ENCODE measurements at regions not wholly inside any gene's neighbourhood (a gene's known extent, or its start where the extent isn't known, plus 50 kb on each side); places are given as distances from the start of the nearest gene placed in this dataset.
A peak's percentile ranks its signal among the peaks of the same experiment; 100 is the strongest.

DNA sequence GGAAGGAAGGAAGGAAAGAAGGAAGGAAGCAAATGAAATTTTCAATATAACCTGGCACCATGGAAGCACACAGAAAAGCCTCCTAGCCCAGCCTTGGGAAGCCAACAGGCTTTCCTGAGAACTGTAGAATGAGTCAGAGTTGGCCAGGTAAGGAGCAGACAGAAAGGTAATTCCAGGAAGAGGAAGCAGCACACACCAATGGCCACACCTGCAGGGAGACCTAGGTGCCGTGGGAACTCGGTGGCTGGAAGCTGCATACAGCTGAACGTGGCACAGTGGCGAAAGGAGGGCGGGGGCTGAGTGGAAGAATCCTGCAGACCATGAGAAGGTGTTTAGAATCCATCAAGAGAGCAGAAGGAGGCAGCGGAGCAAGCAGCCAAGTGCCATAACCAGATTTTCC is 224.8 kb upstream of the RREB1 start:
- no peaks in the 10 kb centered on the region for H3K36me3 ChIP-seq (ENCODE audit: control insufficient read depth, insufficient read depth, low read length)
- no peak for ATAC-seq (ENCODE audit: low read depth in 2 of 2)
- no peak overlapping the region for H3K27ac ChIP-seq (ENCODE audit: insufficient read depth, low read length, poor library complexity, severe bottlenecking)
- peaks cover 0 to 3% (median 0%) of the 10 kb centered on the region in 7 donors for H3K9me3 Mint-ChIP-seq
- no peaks in the 10 kb centered on the region for H3K9me3 ChIP-seq (ENCODE audit: control insufficient read depth in 2 of 2, low read length in 2 of 2)
- no peaks in the 10 kb centered on the region for H3K27me3 ChIP-seq (ENCODE audit: control insufficient read depth, insufficient read depth, low read length)
- DNase-seq = no peak
- no peak overlapping the region for H3K4me3 Mint-ChIP-seq
- H3K27ac Mint-ChIP-seq = peak overlapping the region in 1 of 3 donors; percentile 44
- H3K36me3 Mint-ChIP-seq = no peaks in the 10 kb centered on the region
- H3K4me1 Mint-ChIP-seq = no peaks in the 10 kb centered on the region
- H3K27me3 Mint-ChIP-seq = no peaks in the 10 kb centered on the region
- H3K4me1 ChIP-seq (ENCODE audit: control insufficient read depth, insufficient read depth, low read length, poor library complexity, severe bottlenecking) = no peaks in the 10 kb centered on the region
- no peak overlapping the region for H3K4me3 ChIP-seq (ENCODE audit: low read depth, low read length)

DNA sequence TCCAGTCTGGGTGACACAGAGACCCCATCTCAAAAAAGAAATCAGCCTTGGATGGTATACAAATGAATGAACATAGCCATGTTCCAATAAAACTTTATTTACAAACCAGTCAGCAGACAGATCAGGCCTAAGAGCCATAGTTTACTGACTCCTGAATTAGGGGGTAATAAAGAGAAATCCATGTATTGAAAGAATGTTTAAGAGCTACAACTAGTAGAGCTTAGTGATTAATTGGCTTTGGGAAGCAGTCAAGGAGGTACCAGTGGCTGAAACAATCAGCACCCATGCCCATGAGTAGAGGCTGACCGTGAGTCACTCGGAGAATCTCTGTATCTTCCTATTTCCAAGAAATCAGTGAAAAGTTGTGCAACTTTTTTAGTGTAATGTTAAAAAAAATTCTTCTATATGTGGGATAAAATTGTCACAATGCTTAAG is 223.6 kb upstream of the RREB1 start:
- no peak overlapping the region for H3K4me3 Mint-ChIP-seq
- Histone ChIP-seq H3K27me3 (ENCODE audit: control insufficient read depth, insufficient read depth, low read length) (no peaks in the 10 kb centered on the region), H3K4me3 (ENCODE audit: low read depth, low read length) (no peak overlapping the region), H3K4me1 (ENCODE audit: control insufficient read depth, insufficient read depth, low read length, poor library complexity, severe bottlenecking) (no peaks in the 10 kb centered on the region), H3K9me3 (ENCODE audit: control insufficient read depth in 2 of 2, low read length in 2 of 2) (no peaks in the 10 kb centered on the region), H3K36me3 (ENCODE audit: control insufficient read depth, insufficient read depth, low read length) (no peaks in the 10 kb centered on the region), H3K27ac (ENCODE audit: insufficient read depth, low read length, poor library complexity, severe bottlenecking) (no peak overlapping the region)
- H3K4me1 Mint-ChIP-seq = no peaks in the 10 kb centered on the region
- no peaks in the 10 kb centered on the region for H3K9me3 Mint-ChIP-seq
- DNase-seq (no peak), ATAC-seq (ENCODE audit: low read depth in 2 of 2) (no peak)
- H3K27ac Mint-ChIP-seq = no peak overlapping the region
- H3K27me3 Mint-ChIP-seq = no peaks in the 10 kb centered on the region
- H3K36me3 Mint-ChIP-seq = no peaks in the 10 kb centered on the region

DNA sequence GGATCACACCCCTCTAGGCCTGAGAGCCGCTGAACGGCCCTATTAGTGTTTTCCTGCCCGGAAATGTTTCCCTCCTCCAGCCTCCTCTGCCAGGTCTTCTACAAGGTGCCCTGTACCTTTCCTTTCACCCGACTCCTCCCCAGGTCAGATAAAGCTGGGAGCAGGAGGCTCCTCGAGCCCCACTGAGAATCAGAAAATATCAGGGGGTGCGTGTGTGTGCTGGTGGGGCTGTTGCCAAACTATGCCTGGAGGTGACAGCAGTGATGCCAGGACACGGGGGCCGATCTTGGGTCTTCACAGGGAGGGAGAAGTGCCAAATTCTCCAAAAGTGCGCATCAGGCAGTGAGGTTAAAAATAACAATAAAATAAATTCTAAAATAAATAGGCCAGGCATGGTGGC is 222.8 kb upstream of the RREB1 start:
- Histone ChIP-seq H3K4me1 (ENCODE audit: control insufficient read depth, insufficient read depth, low read length, poor library complexity, severe bottlenecking) (no peaks in the 10 kb centered on the region), H3K27me3 (ENCODE audit: control insufficient read depth, insufficient read depth, low read length) (no peaks in the 10 kb centered on the region), H3K27ac (ENCODE audit: insufficient read depth, low read length, poor library complexity, severe bottlenecking) (no peak overlapping the region), H3K4me3 (ENCODE audit: low read depth, low read length) (no peak overlapping the region), H3K36me3 (ENCODE audit: control insufficient read depth, insufficient read depth, low read length) (no peaks in the 10 kb centered on the region), H3K9me3 (ENCODE audit: control insufficient read depth in 2 of 2, low read length in 2 of 2) (no peaks in the 10 kb centered on the region)
- H3K9me3 Mint-ChIP-seq = no peaks in the 10 kb centered on the region
- DNase-seq = no peak
- no peak for ATAC-seq (ENCODE audit: low read depth in 2 of 2)
- no peaks in the 10 kb centered on the region for H3K27me3 Mint-ChIP-seq
- H3K36me3 Mint-ChIP-seq = no peaks in the 10 kb centered on the region
- no peak overlapping the region for H3K4me3 Mint-ChIP-seq
- no peak overlapping the region for H3K27ac Mint-ChIP-seq
- H3K4me1 Mint-ChIP-seq = no peaks in the 10 kb centered on the region

DNA sequence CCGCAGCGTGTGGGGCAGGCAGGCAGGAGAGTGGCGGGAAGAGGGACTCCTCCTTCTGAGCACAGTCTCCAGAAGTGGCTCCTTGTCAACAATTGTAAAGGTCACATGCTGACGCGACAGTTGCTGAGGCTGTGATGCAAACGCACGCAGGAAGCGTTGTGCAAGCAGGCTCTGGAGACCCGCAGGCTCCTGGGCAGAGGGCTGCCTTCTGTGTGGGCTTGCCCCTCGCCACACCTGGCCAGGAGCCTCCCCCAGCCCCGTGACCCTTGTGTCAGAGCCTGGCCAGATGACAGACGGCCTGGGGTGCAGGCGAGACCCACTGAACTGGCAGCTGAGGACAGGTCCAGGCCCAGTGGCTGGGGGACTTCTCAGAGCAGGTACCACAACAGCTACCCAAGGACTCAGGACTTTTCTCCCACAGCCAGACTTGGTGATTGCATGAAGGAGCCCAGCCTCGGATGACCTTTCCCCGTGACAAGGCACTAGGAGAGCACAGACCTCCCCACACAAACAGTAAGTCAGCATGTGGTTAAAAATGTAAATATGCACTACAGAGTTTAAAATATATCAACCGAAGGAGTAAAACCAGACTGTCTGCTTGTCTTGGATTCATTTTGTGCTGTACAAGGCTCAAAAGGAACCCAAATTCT is 222.1 kb upstream of the RREB1 start:
- Histone ChIP-seq H3K4me1 (ENCODE audit: control insufficient read depth, insufficient read depth, low read length, poor library complexity, severe bottlenecking) (no peaks in the 10 kb centered on the region), H3K27me3 (ENCODE audit: control insufficient read depth, insufficient read depth, low read length) (no peaks in the 10 kb centered on the region), H3K36me3 (ENCODE audit: control insufficient read depth, insufficient read depth, low read length) (no peaks in the 10 kb centered on the region), H3K9me3 (ENCODE audit: control insufficient read depth in 2 of 2, low read length in 2 of 2) (no peaks in the 10 kb centered on the region), H3K4me3 (ENCODE audit: low read depth, low read length) (no peak overlapping the region), H3K27ac (ENCODE audit: insufficient read depth, low read length, poor library complexity, severe bottlenecking) (no peak overlapping the region)
- Mint-ChIP-seq H3K9me3 (no peaks in the 10 kb centered on the region), H3K36me3 (no peaks in the 10 kb centered on the region), H3K27ac (peak overlapping the region in 1 of 3 donors; percentile 36), H3K4me1 (no peaks in the 10 kb centered on the region), H3K27me3 (no peaks in the 10 kb centered on the region), H3K4me3 (no peak overlapping the region)
- DNase-seq (peak in 1 of 3 donors; percentile 20), ATAC-seq (ENCODE audit: low read depth in 2 of 2) (peak in 1 of 2 donors; percentile 9)

DNA sequence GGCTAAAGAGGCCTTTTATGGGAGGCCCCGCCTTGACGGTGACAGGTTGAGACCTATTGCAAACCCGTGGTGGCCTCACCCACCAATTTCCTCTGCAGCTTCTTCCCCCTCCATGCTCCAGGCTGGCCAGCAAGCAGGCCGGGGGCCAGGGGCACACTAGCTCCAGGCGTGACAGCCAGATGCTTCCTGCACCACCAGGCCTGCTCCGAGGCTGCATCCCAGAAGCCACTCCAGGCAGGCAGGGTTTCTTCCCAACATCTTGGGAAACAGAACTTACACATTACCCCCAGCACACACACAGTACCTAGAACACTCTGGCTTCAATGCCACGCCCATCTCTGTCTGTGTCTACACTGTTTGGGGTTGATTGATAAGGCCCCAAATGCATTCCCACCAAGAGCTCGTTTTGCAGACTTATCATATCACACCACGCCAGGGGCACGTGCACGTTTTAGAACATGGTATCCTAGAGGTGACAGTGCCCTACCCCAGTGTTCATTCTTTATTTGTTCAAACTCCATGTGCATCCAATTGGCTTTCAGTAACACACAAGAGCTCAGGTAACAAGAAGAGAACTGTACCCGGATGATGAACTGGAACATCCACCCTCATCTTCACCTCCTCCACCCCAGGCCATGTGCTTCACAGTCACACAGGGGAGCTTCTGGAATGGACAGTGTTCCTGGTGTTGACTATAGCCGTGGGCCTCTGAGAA is 221.4 kb upstream of the RREB1 start:
- H3K36me3 ChIP-seq (ENCODE audit: control insufficient read depth, insufficient read depth, low read length) = no peaks in the 10 kb centered on the region
- H3K27ac Mint-ChIP-seq = no peak overlapping the region
- H3K4me3 Mint-ChIP-seq = no peak overlapping the region
- H3K4me1 ChIP-seq (ENCODE audit: control insufficient read depth, insufficient read depth, low read length, poor library complexity, severe bottlenecking) = no peaks in the 10 kb centered on the region
- DNase-seq (peak in 1 of 3 donors; percentile 16), ATAC-seq (ENCODE audit: low read depth in 2 of 2) (no peak)
- no peak overlapping the region for H3K27ac ChIP-seq (ENCODE audit: insufficient read depth, low read length, poor library complexity, severe bottlenecking)
- no peaks in the 10 kb centered on the region for H3K27me3 ChIP-seq (ENCODE audit: control insufficient read depth, insufficient read depth, low read length)
- H3K36me3 Mint-ChIP-seq = no peaks in the 10 kb centered on the region
- H3K4me3 ChIP-seq (ENCODE audit: low read depth, low read length) = no peak overlapping the region
- no peaks in the 10 kb centered on the region for H3K9me3 Mint-ChIP-seq
- H3K27me3 Mint-ChIP-seq = no peaks in the 10 kb centered on the region
- H3K4me1 Mint-ChIP-seq = no peaks in the 10 kb centered on the region
- H3K9me3 ChIP-seq (ENCODE audit: control insufficient read depth in 2 of 2, low read length in 2 of 2) = no peaks in the 10 kb centered on the region

DNA sequence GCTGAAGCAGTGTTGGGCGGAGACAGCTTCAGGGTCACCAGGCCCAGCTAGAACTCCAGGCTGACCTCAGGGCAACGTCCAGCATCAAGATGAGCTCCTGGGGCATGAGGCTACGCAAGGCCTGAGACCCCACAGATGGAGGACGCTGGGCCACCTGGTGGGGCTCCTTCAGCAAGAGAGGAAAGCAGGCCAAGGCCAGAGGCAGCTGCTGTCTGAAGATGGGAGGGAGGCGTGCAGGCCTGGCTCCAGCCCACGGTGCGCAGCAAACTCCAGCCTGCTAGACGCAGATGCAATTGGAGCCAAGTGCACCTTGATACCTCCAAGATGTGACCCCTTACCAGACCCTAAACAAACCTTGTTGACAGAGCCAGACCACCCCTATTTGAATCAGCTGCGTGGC is 220.9 kb upstream of the RREB1 start:
- H3K4me1 ChIP-seq (ENCODE audit: control insufficient read depth, insufficient read depth, low read length, poor library complexity, severe bottlenecking) = no peaks in the 10 kb centered on the region
- no peaks in the 10 kb centered on the region for H3K9me3 ChIP-seq (ENCODE audit: control insufficient read depth in 2 of 2, low read length in 2 of 2)
- no peak overlapping the region for H3K27ac ChIP-seq (ENCODE audit: insufficient read depth, low read length, poor library complexity, severe bottlenecking)
- Mint-ChIP-seq H3K4me1 (peaks cover 0 to under 1% (median 0%) of the 10 kb centered on the region in 4 donors), H3K27ac (no peak overlapping the region), H3K36me3 (no peaks in the 10 kb centered on the region), H3K4me3 (no peak overlapping the region), H3K9me3 (no peaks in the 10 kb centered on the region), H3K27me3 (no peaks in the 10 kb centered on the region)
- H3K4me3 ChIP-seq (ENCODE audit: low read depth, low read length) = no peak overlapping the region
- ATAC-seq (ENCODE audit: low read depth in 2 of 2) (no peak), DNase-seq (no peak)
- no peaks in the 10 kb centered on the region for H3K36me3 ChIP-seq (ENCODE audit: control insufficient read depth, insufficient read depth, low read length)
- no peaks in the 10 kb centered on the region for H3K27me3 ChIP-seq (ENCODE audit: control insufficient read depth, insufficient read depth, low read length)

DNA sequence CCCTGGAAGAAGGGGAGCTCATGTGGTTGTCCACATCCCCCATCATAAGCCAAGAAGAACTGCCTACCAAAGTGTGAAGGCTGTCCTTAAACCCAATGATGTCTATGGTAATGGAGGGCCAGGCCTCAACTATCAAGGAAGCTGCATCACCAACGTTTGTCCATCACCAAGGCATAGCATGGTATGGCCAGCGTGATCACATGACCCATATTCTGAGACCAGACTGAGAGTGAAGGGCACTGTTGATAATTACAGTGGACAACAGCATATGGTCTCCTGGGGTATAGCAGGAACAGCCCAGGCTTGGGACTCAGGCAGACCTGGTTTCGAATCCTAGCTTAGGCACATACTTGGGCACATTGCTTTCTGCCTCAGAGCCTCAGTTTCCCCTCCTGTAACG is 218.2 kb upstream of the RREB1 start:
- H3K9me3 ChIP-seq (ENCODE audit: control insufficient read depth in 2 of 2, low read length in 2 of 2) = no peaks in the 10 kb centered on the region
- H3K9me3 Mint-ChIP-seq = no peaks in the 10 kb centered on the region
- no peak overlapping the region for H3K4me3 Mint-ChIP-seq
- H3K27me3 Mint-ChIP-seq = no peaks in the 10 kb centered on the region
- peaks cover 0 to 2% (median 0%) of the 10 kb centered on the region in 4 donors for H3K4me1 Mint-ChIP-seq
- H3K27ac Mint-ChIP-seq = no peak overlapping the region
- ATAC-seq (ENCODE audit: low read depth in 2 of 2) = no peak
- H3K4me3 ChIP-seq (ENCODE audit: low read depth, low read length) = no peak overlapping the region
- no peaks in the 10 kb centered on the region for H3K4me1 ChIP-seq (ENCODE audit: control insufficient read depth, insufficient read depth, low read length, poor library complexity, severe bottlenecking)
- no peaks in the 10 kb centered on the region for H3K36me3 Mint-ChIP-seq
- DNase-seq = no peak
- H3K36me3 ChIP-seq (ENCODE audit: control insufficient read depth, insufficient read depth, low read length) = no peaks in the 10 kb centered on the region
- no peaks in the 10 kb centered on the region for H3K27me3 ChIP-seq (ENCODE audit: control insufficient read depth, insufficient read depth, low read length)
- no peak overlapping the region for H3K27ac ChIP-seq (ENCODE audit: insufficient read depth, low read length, poor library complexity, severe bottlenecking)

DNA sequence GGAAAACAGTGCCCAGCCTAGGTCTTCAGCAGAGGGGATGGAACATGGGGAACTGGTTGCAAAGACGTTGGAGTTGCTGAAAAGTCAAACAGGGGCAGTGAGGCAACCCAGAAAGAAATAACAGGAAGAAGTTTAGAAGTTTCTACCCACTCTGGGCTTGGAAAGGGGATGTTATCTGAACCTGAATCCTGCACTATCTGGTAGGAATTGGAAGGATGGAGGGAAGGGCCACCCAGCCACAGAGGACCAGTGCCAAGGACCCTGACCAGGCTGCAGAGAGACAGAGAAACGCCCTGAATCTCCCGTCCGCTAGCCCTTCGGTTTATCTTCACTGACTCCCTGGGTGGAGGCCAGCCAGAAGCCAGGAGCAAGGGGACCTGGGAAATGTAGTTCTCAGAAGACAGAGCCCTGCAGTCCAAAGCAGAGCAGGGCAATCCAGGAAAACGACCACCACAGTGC is 217.3 kb upstream of the RREB1 start:
- H3K27ac Mint-ChIP-seq = no peak overlapping the region
- H3K9me3 Mint-ChIP-seq = no peaks in the 10 kb centered on the region
- H3K4me1 Mint-ChIP-seq = peaks cover 0 to 2% (median 0%) of the 10 kb centered on the region in 4 donors
- Histone ChIP-seq H3K4me3 (ENCODE audit: low read depth, low read length) (no peak overlapping the region), H3K27me3 (ENCODE audit: control insufficient read depth, insufficient read depth, low read length) (no peaks in the 10 kb centered on the region), H3K36me3 (ENCODE audit: control insufficient read depth, insufficient read depth, low read length) (no peaks in the 10 kb centered on the region), H3K4me1 (ENCODE audit: control insufficient read depth, insufficient read depth, low read length, poor library complexity, severe bottlenecking) (no peaks in the 10 kb centered on the region), H3K9me3 (ENCODE audit: control insufficient read depth in 2 of 2, low read length in 2 of 2) (no peaks in the 10 kb centered on the region), H3K27ac (ENCODE audit: insufficient read depth, low read length, poor library complexity, severe bottlenecking) (no peak overlapping the region)
- no peak for DNase-seq
- no peaks in the 10 kb centered on the region for H3K36me3 Mint-ChIP-seq
- no peak for ATAC-seq (ENCODE audit: low read depth in 2 of 2)
- H3K4me3 Mint-ChIP-seq = no peak overlapping the region
- H3K27me3 Mint-ChIP-seq = no peaks in the 10 kb centered on the region

Data from CD4-positive, CD25-positive, alpha-beta regulatory T cell (primary cell).